ENCODE measurements at regions not wholly inside any gene's neighbourhood (a gene's known extent, or its start where the extent isn't known, plus 50 kb on each side); places are given as distances from the start of the nearest gene placed in this dataset.

GRCh38 chr3:26106228-26106627 is 316.3 kb downstream of the OXSM start:
- TF ChIP-seq CXXC5 (CRISPR knock-in tag; IDR thresholded peaks at IDR 0.05) (no peak), SREBF2 (CRISPR knock-in tag; IDR thresholded peaks at IDR 0.05) (no peak), TBP (optimal IDR thresholded peaks at IDR 0.05; ENCODE audit: low read depth, low read length) (no peak), POLR2A (conservative IDR thresholded peaks at IDR 0.05) (no peak), POLR2AphosphoS2 (IDR thresholded peaks at IDR 0.05; ENCODE audit: low read length) (no peak), HINFP (tag; conservative IDR thresholded peaks at IDR 0.05; ENCODE audit: low read depth) (no peak), CHD2 (IDR thresholded peaks at IDR 0.05; ENCODE audit: low read depth, low read length) (no peak), CTCF (IDR thresholded peaks at IDR 0.05 in 2 of 3, conservative IDR thresholded peaks at IDR 0.05 in 1 of 3; ENCODE audit: insufficient read depth in 2 of 3, low read depth in 1 of 3, low read length in 3 of 3) (no peak), EZH2 (IDR thresholded peaks at IDR 0.05; ENCODE audit: borderline replicate concordance, low read depth, low read length) (no peak), ATF3 (IDR thresholded peaks at IDR 0.05) (no peak), ATF3 (CRISPR knock-in tag; conservative IDR thresholded peaks at IDR 0.05) (no peak)

Data from K562 (cell line).